B cell (primary cell): ENCODE measurements at regions not wholly inside any gene's neighbourhood (a gene's known extent, or its start where the extent isn't known, plus 50 kb on each side); places are given as distances from the start of the nearest gene placed in this dataset.

ENCODE experiments used
- CTCF ChIP-seq: fragments of 200-600 bp; IDR thresholded peaks from one replicate; pipeline ENCODE4 v1.8.0; 2022; ENCODE audit warnings: antibody characterized with exemption, mild to moderate bottlenecking
- EZH2 ChIP-seq: IDR thresholded peaks from 2 replicates; pipeline ENCODE4 v1.6.1; 2012; ENCODE audit warnings: borderline replicate concordance, low read depth, mild to moderate bottlenecking, moderate library complexity, low read length; ENCODE audit not compliant: insufficient read depth, poor library complexity, severe bottlenecking

- TF ChIP-seq CTCF (no peak), EZH2 (no peak)
These were observed 785.0 kb downstream of the SLITRK5 start for GRCh38 chr13:88456151-88456550.
